K562 (cell line): ENCODE measurements at regions not wholly inside any gene's neighbourhood (a gene's known extent, or its start where the extent isn't known, plus 50 kb on each side); places are given as distances from the start of the nearest gene placed in this dataset.

ENCODE experiments used
- ATAC-seq: fragments of 200-7000 bp; cut with Tn5 transposase; 3 replicates; pipeline ENCODE4 v1.9.1; 2020; ENCODE audit warnings: moderate library complexity
- BruUV-seq: library from RNA; stranded (reverse); fragments of 400-500 nt; replicated peaks from 2 replicates; lab custom pipeline; 2021; lab: Mats Ljungman, UMichigan
- CTCF ChIA-PET: fragments of 300-600 bp; formaldehyde crosslinking; extraction: SDS; loops from one replicate; lab custom pipeline; 2021; ENCODE audit warnings: low intra/inter-chr PET ratio; lab: Yijun Ruan, JAX
- POLR2A ChIA-PET: fragments of 300-600, 350-650 bp; sonication (Branson Sonifier 250); formaldehyde crosslinking; extraction: SDS; loops from one replicate; lab custom pipeline; 2021; ENCODE audit warnings: antibody characterized with exemption, inconsistent platforms; lab: Yijun Ruan, JAX
- DNase-seq, 4 experiments: peaks; one replicate each; pipeline versions ENCODE4 v3.0.0 to v3.0.0-alpha.2; 2011 to 2018; ENCODE audit warnings: low spot score in 3 of 4, mixed read lengths in 3 of 4; ENCODE audit errors: extremely low read depth in 1 of 4
- FAIRE-seq: peaks from 2 replicates; lab custom pipeline; 2011; peaks lifted over from hg19 to GRCh38; lab: Jason Lieb, UNC
- H2AFZ ChIP-seq: 2 replicates; pipeline ENCODE4 v1.6.0; 2011; ENCODE audit warnings: low read depth, low read length, control low read depth, inconsistent platforms
- H3K27ac ChIP-seq: fragments of 200-600 bp; 3 replicates; pipeline ENCODE4 v1.8.0; 2011; ENCODE audit warnings: low read depth, mild to moderate bottlenecking, control low read depth, inconsistent platforms, low read length, moderate library complexity, mixed read lengths; ENCODE audit errors: extremely low read depth
- H3K27me3 ChIP-seq, 2 experiments: fragments of 300-600 bp in 1 of 2; 2 replicates in 1 of 2; 3 replicates in 1 of 2; pipeline versions ENCODE4 v1.6.0 to v1.8.0; 2011; ENCODE audit warnings: inconsistent platforms in 2 of 2, low read length in 2 of 2, mild to moderate bottlenecking in 1 of 2, mixed read lengths in 1 of 2, moderate library complexity in 1 of 2; ENCODE audit not compliant: control insufficient read depth in 2 of 2, insufficient read depth in 2 of 2
- H3K36me3 ChIP-seq: fragments of 300-600 bp; 3 replicates; pipeline ENCODE4 v1.8.0; 2011; ENCODE audit warnings: mild to moderate bottlenecking, low read length, inconsistent platforms; ENCODE audit not compliant: control insufficient read depth, insufficient read depth
- H3K4me1 ChIP-seq, 2 experiments: fragments of 200-600 bp in 1 of 2; replicated peaks in 1 of 2; 2 replicates in 1 of 2; 3 replicates in 1 of 2; pipeline versions ENCODE4 v1.5.1 to v1.8.0; 2011; ENCODE audit warnings: inconsistent platforms in 2 of 2, low read length in 2 of 2, mild to moderate bottlenecking in 1 of 2, mixed read lengths in 1 of 2, moderate library complexity in 1 of 2; ENCODE audit not compliant: control insufficient read depth in 2 of 2, insufficient read depth in 2 of 2
- H3K4me2 ChIP-seq: 2 replicates; pipeline ENCODE4 v1.6.1; 2011; ENCODE audit warnings: low read length, control low read depth, inconsistent platforms, mixed read lengths; ENCODE audit not compliant: insufficient read depth
- H3K4me3 ChIP-seq: fragments of 200-600 bp; sonication (generic), shearing (Covaris generic); 2 replicates; pipeline ENCODE4 v1.5.1; 2016; ENCODE audit warnings: control low read depth, inconsistent platforms
- H3K79me2 ChIP-seq: fragments of 200-600 bp; 3 replicates; pipeline ENCODE4 v1.8.0; 2011; ENCODE audit warnings: low read length, inconsistent platforms; ENCODE audit not compliant: control insufficient read depth, insufficient read depth
- H3K9ac ChIP-seq, 2 experiments: 2 replicates each; pipeline versions ENCODE4 v1.6.0 to v1.6.1; 2011; ENCODE audit warnings: low read depth in 2 of 2, low read length in 2 of 2, control low read depth in 1 of 2, inconsistent platforms in 1 of 2, mild to moderate bottlenecking in 1 of 2, mixed read lengths in 1 of 2; ENCODE audit not compliant: insufficient read depth in 1 of 2
- H3K9me1 ChIP-seq: one replicate; pipeline ENCODE4 v1.6.0; 2011; ENCODE audit warnings: inconsistent platforms, mild to moderate bottlenecking, low read length, moderate library complexity; ENCODE audit not compliant: control insufficient read depth, insufficient read depth
- H3K9me3 ChIP-seq: replicated peaks from 2 replicates; pipeline ENCODE4 v1.5.1; 2011; ENCODE audit warnings: low read depth, low read length, inconsistent platforms; ENCODE audit not compliant: control insufficient read depth, insufficient read depth
- H4K20me1 ChIP-seq: replicated peaks from 2 replicates; pipeline ENCODE4 v1.6.1; 2011; ENCODE audit warnings: low read length, inconsistent platforms, mixed read lengths; ENCODE audit not compliant: control insufficient read depth, insufficient read depth
- HDAC2 ChIP-seq: fragments of 450-650 bp; IDR thresholded peaks from 2 replicates; pipeline ENCODE4 v1.6.1; 2016; ENCODE audit warnings: mild to moderate bottlenecking
- MCM5 ChIP-seq: fragments of 450-650 bp; IDR thresholded peaks from 2 replicates; pipeline ENCODE4 v1.6.1; 2016; ENCODE audit warnings: low read depth
- NCOA4 ChIP-seq: fragments of 450-650 bp; IDR thresholded peaks from 2 replicates; pipeline ENCODE4 v1.6.1; 2018; ENCODE audit warnings: mild to moderate bottlenecking; ENCODE audit not compliant: partially characterized antibody
- SREBF1 ChIP-seq: fragments of 150-350 bp; IDR thresholded peaks from 2 replicates; pipeline ENCODE4 v1.6.1; 2014; ENCODE audit warnings: antibody characterized with exemption, low read depth, low read length, borderline replicate concordance
- SUPT5H ChIP-seq: fragments of 450-650 bp; IDR thresholded peaks from 2 replicates; pipeline ENCODE4 v1.6.1; 2016
- UBTF ChIP-seq, 2 experiments: IDR thresholded peaks; 2 replicates each; pipeline ENCODE4 v1.6.1; 2012; ENCODE audit warnings: improper control_type of control experiment in 2 of 2, low read depth in 2 of 2, low read length in 2 of 2, borderline replicate concordance in 1 of 2
- ZNF124 ChIP-seq: sonication (generic); formaldehyde crosslinking; IDR thresholded peaks from 2 replicates; pipeline ENCODE4 v1.8.1; 2022; ENCODE audit warnings: missing genetic modification reagents
- ZNF408 ChIP-seq: fragments of 250-450 bp; sonication (Bioruptor Pico); IDR thresholded peaks from 2 replicates; pipeline ENCODE4 v1.4.0; 2020; ENCODE audit warnings: low read depth, mild to moderate bottlenecking, moderate library complexity
- WGBS: fragments of 100-300 bp; shearing (Covaris generic); methylation state at CpG from one replicate; pipeline ENCODE4 v1.1.6; 2016; ENCODE audit warnings: low coverage, mixed read lengths; ENCODE audit not compliant: insufficient coverage; ENCODE audit errors: missing lambda C conversion rate; 5-methylcytosine and 5-hydroxymethylcytosine counted together
- in situ Hi-C: fragments of 300-500 bp; cut with MboI; formaldehyde crosslinking; loops from 4 replicates; pipeline ENCODE4 v1.15.0; 2018; ENCODE audit warnings: inconsistent platforms, mixed read lengths
- intact Hi-C: fragments of 100-400 bp; cut with micrococcal nuclease; formaldehyde crosslinking; loops from 2 replicates; pipeline ENCODE4 v1.14.2; 2022
- TF ChIP-seq, protein P1 (sequence below): IDR thresholded peaks from 2 replicates; pipeline ENCODE4 v1.6.1; 2012; ENCODE audit warnings: low read depth, low read length, improper control_type of control experiment, borderline replicate concordance

- no peak overlapping the region for H2AFZ ChIP-seq
- H3K9me1 ChIP-seq: no peaks in the 10 kb centered on the region
- DNase-seq (no peak), ATAC-seq (no peak), FAIRE-seq (no peak)
- no peak overlapping the region for H3K9ac ChIP-seq
- no peaks in the 10 kb centered on the region; a peak in 1 of 5 replicates for H3K4me1 ChIP-seq
- no peaks in the 10 kb centered on the region; a peak in 1 of 5 replicates for H3K27me3 ChIP-seq
- WGBS: 3% methylated on average over 3 of the region's 4 CpGs
- intact Hi-C loops (no loop called here), in situ Hi-C loops (no loop called here)
- no peaks in the 10 kb centered on the region for H3K36me3 ChIP-seq
- no TSS peak for BruUV-seq
- no peak overlapping the region for H3K4me2 ChIP-seq
- H3K9me3 ChIP-seq: no peaks in the 10 kb centered on the region
- no peaks in the 10 kb centered on the region for H3K79me2 ChIP-seq
- no peak for TF ChIP-seq MCM5
- TF ChIP-seq UBTF (IDR thresholded peaks at IDR 0.05; ENCODE audit: borderline replicate concordance in 1 of 2, low read depth in 2 of 2, low read length in 2 of 2): no peak
- TF ChIP-seq ZNF408 (CRISPR knock-in tag): no peak
- TF ChIP-seq ZNF124 (CRISPR knock-in tag): no peak
- TF ChIP-seq NCOA4: no peak
- no peak for TF ChIP-seq SREBF1
- TF ChIP-seq, protein P1, sequence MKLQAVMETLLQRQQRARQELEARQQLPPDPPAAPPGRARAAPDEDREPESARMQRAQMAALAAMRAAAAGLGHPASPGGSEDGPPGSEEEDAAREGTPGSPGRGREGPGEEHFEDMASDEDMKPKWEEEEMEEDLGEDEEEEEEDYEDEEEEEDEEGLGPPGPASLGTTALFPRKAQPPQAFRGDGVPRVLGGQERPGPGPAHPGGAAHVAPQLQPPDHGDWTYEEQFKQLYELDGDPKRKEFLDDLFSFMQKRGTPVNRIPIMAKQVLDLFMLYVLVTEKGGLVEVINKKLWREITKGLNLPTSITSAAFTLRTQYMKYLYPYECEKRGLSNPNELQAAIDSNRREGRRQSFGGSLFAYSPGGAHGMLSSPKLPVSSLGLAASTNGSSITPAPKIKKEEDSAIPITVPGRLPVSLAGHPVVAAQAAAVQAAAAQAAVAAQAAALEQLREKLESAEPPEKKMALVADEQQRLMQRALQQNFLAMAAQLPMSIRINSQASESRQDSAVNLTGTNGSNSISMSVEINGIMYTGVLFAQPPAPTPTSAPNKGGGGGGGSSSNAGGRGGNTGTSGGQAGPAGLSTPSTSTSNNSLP: no peak
- TF ChIP-seq SUPT5H: no peak
- no peak for TF ChIP-seq HDAC2
- no peak overlapping the region for H3K27ac ChIP-seq
- ChIA-PET CTCF (no interaction called here), POLR2A (no interaction called here)
- no peak overlapping the region for H3K4me3 ChIP-seq
- no peaks in the 10 kb centered on the region for H4K20me1 ChIP-seq
These were observed 506.9 kb upstream of the ADAMTS9 start for GRCh38 chr3:65194744-65195143.
